Endodermal cell (in vitro differentiated cells): ENCODE measurements at regions not wholly inside any gene's neighbourhood (a gene's known extent, or its start where the extent isn't known, plus 50 kb on each side); places are given as distances from the start of the nearest gene placed in this dataset.

ENCODE experiments used
- DNase-seq: peaks from one replicate; pipeline ENCODE4 v3.0.0-alpha.2; 2017
- H3K27ac ChIP-seq: 2 replicates; pipeline ENCODE4 v1.5.1; 2013; ENCODE audit warnings: mild to moderate bottlenecking, low read depth, low read length, moderate library complexity
- H3K27me3 ChIP-seq: 2 replicates; pipeline ENCODE4 v1.6.1; 2013; ENCODE audit warnings: mild to moderate bottlenecking, low read length, moderate library complexity; ENCODE audit not compliant: insufficient read depth, control insufficient read depth, poor library complexity, severe bottlenecking
- H3K36me3 ChIP-seq: 2 replicates; pipeline ENCODE4 v1.7.0; 2013; ENCODE audit warnings: mild to moderate bottlenecking, low read length, moderate library complexity; ENCODE audit not compliant: control insufficient read depth, insufficient read depth
- H3K4me1 ChIP-seq: one replicate; pipeline ENCODE4 v1.7.0; 2013; ENCODE audit warnings: low read length; ENCODE audit not compliant: control insufficient read depth, insufficient read depth
- H3K4me3 ChIP-seq: 2 replicates; pipeline ENCODE4 v1.5.1; 2013; ENCODE audit warnings: mild to moderate bottlenecking, low read length, moderate library complexity
- H3K9ac ChIP-seq: 2 replicates; pipeline ENCODE4 v1.6.1; 2013; ENCODE audit warnings: mild to moderate bottlenecking, low read length, moderate library complexity; ENCODE audit not compliant: poor library complexity, severe bottlenecking; ENCODE audit errors: extremely low read depth
- H3K9me3 ChIP-seq: 2 replicates; pipeline ENCODE4 v1.6.1; 2013; ENCODE audit warnings: mild to moderate bottlenecking, low read length, moderate library complexity; ENCODE audit not compliant: control insufficient read depth
- H3K27ac Mint-ChIP-seq: 2 replicates; pipeline ENCODE4 v1.8.0; 2020; ENCODE audit warnings: mixed read lengths
- H3K27me3 Mint-ChIP-seq: 2 replicates; pipeline ENCODE4 v1.8.0; 2021; ENCODE audit warnings: mild to moderate bottlenecking, mixed read lengths; ENCODE audit not compliant: insufficient read depth
- H3K36me3 Mint-ChIP-seq: 2 replicates; pipeline ENCODE4 v1.8.0; 2020; ENCODE audit warnings: low read depth, mixed read lengths
- H3K4me1 Mint-ChIP-seq: 2 replicates; pipeline ENCODE4 v1.8.0; 2020; ENCODE audit warnings: mixed read lengths
- H3K4me3 Mint-ChIP-seq: 2 replicates; pipeline ENCODE4 v1.8.0; 2020; ENCODE audit warnings: mild to moderate bottlenecking, moderate library complexity, mixed read lengths
- H3K9me3 Mint-ChIP-seq: 2 replicates; pipeline ENCODE4 v1.8.0; 2020; ENCODE audit warnings: mild to moderate bottlenecking, mixed read lengths
- CTCF ChIP-seq: fragments of 200-600 bp; sonication (generic); conservative IDR thresholded peaks from 2 replicates; pipeline ENCODE4 v1.5.0; 2021; ENCODE audit warnings: antibody characterized with exemption, mild to moderate bottlenecking
- WGBS, 2 experiments: methylation state at CpG; one replicate each; pipeline versions ENCODE4 v1.1.5 to v1.1.7; 2013; ENCODE audit warnings: missing lambda C conversion rate in 2 of 2, mixed read lengths in 1 of 2; ENCODE audit not compliant: insufficient coverage in 1 of 2, insufficient read length in 1 of 2; 5-methylcytosine and 5-hydroxymethylcytosine counted together

- Histone ChIP-seq H3K27ac (no peak overlapping the region), H3K4me1 (peaks cover 19% of the 10 kb centered on the region), H3K4me3 (no peak overlapping the region), H3K36me3 (no peaks in the 10 kb centered on the region), H3K9me3 (no peaks in the 10 kb centered on the region), H3K27me3 (no peaks in the 10 kb centered on the region), H3K9ac (no peak overlapping the region)
- WGBS, 2 experiments = 86 to 87% methylated on average over 2 to 3 of the region's 3 CpGs
- Mint-ChIP-seq H3K27me3 (no peaks in the 10 kb centered on the region), H3K4me1 (peaks cover 50% of the 10 kb centered on the region), H3K36me3 (no peaks in the 10 kb centered on the region), H3K4me3 (no peak overlapping the region), H3K9me3 (no peaks in the 10 kb centered on the region), H3K27ac (no peak overlapping the region)
- no peak for TF ChIP-seq CTCF
- no peak for DNase-seq
These were observed 147.0 kb upstream of the MIR17HG start for GRCh38 chr13:91200486-91200885.

DNA sequence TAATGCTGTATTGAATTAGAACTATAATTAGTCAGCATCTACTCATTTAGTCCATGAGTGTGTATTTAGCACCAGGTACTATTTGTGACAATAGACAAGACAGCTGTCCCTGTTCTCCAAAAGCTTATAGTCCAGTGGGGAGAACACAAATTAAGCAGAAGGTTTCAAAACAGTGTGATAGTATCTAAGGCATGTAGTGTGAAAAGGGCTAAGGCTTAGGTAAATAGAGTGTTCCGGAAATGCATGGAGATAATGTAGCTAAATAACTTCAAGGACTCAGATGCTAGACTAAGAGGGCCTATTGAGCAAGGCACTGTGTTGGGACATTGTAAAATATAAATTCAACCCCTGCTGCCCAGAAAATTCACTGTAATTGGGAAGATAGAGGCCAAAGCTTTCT is 144.1 kb upstream of the MIR17HG start:
- Mint-ChIP-seq H3K4me1 (peaks cover 59% of the 10 kb centered on the region), H3K4me3 (no peak overlapping the region), H3K36me3 (no peaks in the 10 kb centered on the region), H3K27me3 (no peaks in the 10 kb centered on the region), H3K9me3 (no peaks in the 10 kb centered on the region), H3K27ac (peak overlapping the region; percentile 83)
- Histone ChIP-seq H3K9ac (no peak overlapping the region), H3K27ac (peak overlapping the region; percentile 3), H3K36me3 (no peaks in the 10 kb centered on the region), H3K4me3 (no peak overlapping the region), H3K27me3 (no peaks in the 10 kb centered on the region), H3K9me3 (no peaks in the 10 kb centered on the region), H3K4me1 (peaks cover 19% of the 10 kb centered on the region)
- WGBS, 2 experiments = 44 to 83% methylated on average over 1 of the region's 1 CpG
- DNase-seq = no peak
- no peak for TF ChIP-seq CTCF

DNA sequence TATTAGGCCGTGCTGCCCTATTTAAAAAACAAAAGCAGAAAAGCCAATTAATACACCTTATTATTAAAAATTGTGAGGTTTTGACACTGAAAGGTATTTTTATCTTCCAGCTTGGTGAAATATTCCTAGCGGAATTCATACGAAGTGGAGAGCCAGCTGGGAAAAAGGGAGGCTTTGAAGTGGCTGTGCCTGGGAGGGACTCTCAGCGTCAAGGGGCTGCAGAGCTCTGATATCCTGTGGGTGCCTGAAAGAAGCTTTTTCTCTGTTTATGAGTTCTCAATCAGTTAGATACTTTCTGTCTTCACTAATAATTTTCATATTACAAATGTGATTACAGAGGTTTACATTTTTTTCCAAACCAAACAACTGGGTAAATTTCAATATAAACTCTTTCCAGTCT is 140.2 kb upstream of the MIR17HG start:
- Histone ChIP-seq H3K27me3 (no peaks in the 10 kb centered on the region), H3K9ac (no peak overlapping the region), H3K9me3 (peaks cover 16% of the 10 kb centered on the region), H3K36me3 (no peaks in the 10 kb centered on the region), H3K4me1 (peaks cover 4% of the 10 kb centered on the region), H3K4me3 (no peak overlapping the region), H3K27ac (no peak overlapping the region)
- Mint-ChIP-seq H3K36me3 (no peaks in the 10 kb centered on the region), H3K27me3 (no peaks in the 10 kb centered on the region), H3K4me3 (no peak overlapping the region), H3K27ac (no peak overlapping the region), H3K9me3 (peaks cover 5% of the 10 kb centered on the region), H3K4me1 (peaks cover 47% of the 10 kb centered on the region)
- WGBS, 2 experiments = 76% methylated on average over 4 of the region's 4 CpGs; no CpG with 5 or more reads in 1 of the 2 experiments
- no peak for DNase-seq
- no peak for TF ChIP-seq CTCF
